ENCODE measurements at regions not wholly inside any gene's neighbourhood (a gene's known extent, or its start where the extent isn't known, plus 50 kb on each side); places are given as distances from the start of the nearest gene placed in this dataset.

GRCh38 chr4:58935332-58935731 lies 1825.1 kb upstream of the IGFBP7 start:
- no peak overlapping the region for H3K27ac ChIP-seq
- no peaks in the 10 kb centered on the region for H3K4me1 ChIP-seq (replicated peaks)
- no peak for DNase-seq (ENCODE audit: low read depth in 1 of 2, low spot score in 2 of 2)
- H3K36me3 ChIP-seq: no peaks in the 10 kb centered on the region
- no peak overlapping the region for H3K4me3 ChIP-seq
- H3K9me3 ChIP-seq (replicated peaks): 0 out of 2 replicates have a peak, but pooled peaks cover 3% of the 10 kb centered on the region
- H3K27me3 ChIP-seq (replicated peaks): no peaks in the 10 kb centered on the region

GRCh38 chr4:58936436-58936835 lies 1826.3 kb upstream of the IGFBP7 start:
- Histone ChIP-seq H3K9me3 (replicated peaks) (0 out of 2 replicates have a peak, but pooled peaks cover 3% of the 10 kb centered on the region), H3K36me3 (no peaks in the 10 kb centered on the region), H3K4me1 (replicated peaks) (no peaks in the 10 kb centered on the region), H3K27me3 (replicated peaks) (no peaks in the 10 kb centered on the region), H3K27ac (no peak overlapping the region), H3K4me3 (no peak overlapping the region)
- DNase-seq (ENCODE audit: low read depth in 1 of 2, low spot score in 2 of 2): no peak

GRCh38 chr4:58940167-58940566 lies 1830.0 kb upstream of the IGFBP7 start:
- no peaks in the 10 kb centered on the region for H3K36me3 ChIP-seq
- no peak overlapping the region for H3K4me3 ChIP-seq
- DNase-seq (ENCODE audit: low read depth in 1 of 2, low spot score in 2 of 2): no peak
- H3K4me1 ChIP-seq (replicated peaks): no peaks in the 10 kb centered on the region
- H3K27me3 ChIP-seq (replicated peaks): no peaks in the 10 kb centered on the region
- no peaks in the 10 kb centered on the region for H3K9me3 ChIP-seq (replicated peaks)
- no peak overlapping the region for H3K27ac ChIP-seq

- H3K4me3 ChIP-seq: no peak overlapping the region
- H3K36me3 ChIP-seq: no peaks in the 10 kb centered on the region
- no peak overlapping the region for H3K27ac ChIP-seq
- H3K4me1 ChIP-seq (replicated peaks): no peaks in the 10 kb centered on the region
- DNase-seq (ENCODE audit: low read depth in 1 of 2, low spot score in 2 of 2): no peak
- H3K27me3 ChIP-seq (replicated peaks): no peaks in the 10 kb centered on the region
- H3K9me3 ChIP-seq (replicated peaks): no peaks in the 10 kb centered on the region
These were observed 1831.1 kb upstream of the IGFBP7 start for GRCh38 chr4:58941286-58941685.

- H3K27me3 ChIP-seq (replicated peaks): no peaks in the 10 kb centered on the region
- no peak for DNase-seq (ENCODE audit: low read depth in 1 of 2, low spot score in 2 of 2)
These were observed 1843.4 kb upstream of the IGFBP7 start for GRCh38 chr4:58953575-58953974.

DNA sequence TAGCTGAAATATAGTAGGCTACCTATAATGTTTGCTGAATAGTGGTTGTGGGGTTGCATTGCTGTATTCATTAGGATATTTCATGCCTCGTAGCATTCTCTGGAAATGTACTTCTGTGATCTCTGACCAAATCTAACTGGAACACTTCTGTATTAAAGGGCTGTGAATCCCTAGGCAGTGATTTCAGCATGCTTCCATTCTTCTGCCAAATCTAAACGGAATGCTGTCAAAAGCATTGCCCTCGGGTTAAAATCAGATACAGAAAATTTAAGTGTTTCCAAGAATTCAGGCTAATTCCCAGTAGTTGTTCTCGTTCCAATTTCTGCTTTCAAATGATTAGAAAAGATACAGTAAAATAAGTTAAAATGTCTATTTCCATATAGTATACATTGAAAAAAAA lies 1847.5 kb upstream of the IGFBP7 start:
- H3K9me3 ChIP-seq (replicated peaks): no peaks in the 10 kb centered on the region
- no peak for DNase-seq (ENCODE audit: low read depth in 1 of 2, low spot score in 2 of 2)
- H3K27ac ChIP-seq: no peak overlapping the region
- no peaks in the 10 kb centered on the region for H3K4me1 ChIP-seq (replicated peaks)
- no peaks in the 10 kb centered on the region for H3K36me3 ChIP-seq
- H3K4me3 ChIP-seq: no peak overlapping the region
- no peaks in the 10 kb centered on the region for H3K27me3 ChIP-seq (replicated peaks)

More at GRCh38 chr4:58953575-58953974, 1843.4 kb upstream of the IGFBP7 start:
- Histone ChIP-seq H3K4me1 (replicated peaks) (no peaks in the 10 kb centered on the region), H3K4me3 (no peak overlapping the region), H3K9me3 (replicated peaks) (no peaks in the 10 kb centered on the region), H3K36me3 (no peaks in the 10 kb centered on the region), H3K27ac (no peak overlapping the region)

- Histone ChIP-seq H3K9me3 (replicated peaks) (no peaks in the 10 kb centered on the region), H3K4me3 (no peak overlapping the region), H3K27me3 (replicated peaks) (no peaks in the 10 kb centered on the region), H3K4me1 (replicated peaks) (no peaks in the 10 kb centered on the region), H3K36me3 (no peaks in the 10 kb centered on the region), H3K27ac (no peak overlapping the region)
- DNase-seq (ENCODE audit: low read depth in 1 of 2, low spot score in 2 of 2): no peak
These were observed 1851.1 kb upstream of the IGFBP7 start for GRCh38 chr4:58961283-58961682.

DNA sequence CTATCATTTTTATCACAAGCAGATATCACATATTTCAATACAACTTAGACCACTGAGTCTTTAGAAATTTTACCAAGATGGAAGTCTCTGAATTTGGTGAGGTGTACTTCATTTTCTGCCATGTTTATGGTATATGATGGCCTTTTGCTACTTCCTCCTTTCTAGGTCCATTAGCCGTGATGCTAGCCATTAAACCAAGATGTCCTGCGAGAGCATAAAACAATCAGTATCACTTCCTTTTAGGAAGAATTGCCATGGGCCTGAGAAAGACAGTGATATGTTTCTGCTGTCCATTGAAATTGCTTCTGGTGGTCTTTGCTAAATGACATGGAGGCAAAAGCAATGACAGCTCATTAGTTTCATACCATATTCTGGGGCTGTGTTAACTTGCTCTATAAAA lies 1851.7 kb upstream of the IGFBP7 start:
- H3K27ac ChIP-seq: no peak overlapping the region
- no peaks in the 10 kb centered on the region for H3K4me1 ChIP-seq (replicated peaks)
- no peaks in the 10 kb centered on the region for H3K27me3 ChIP-seq (replicated peaks)
- no peak overlapping the region for H3K4me3 ChIP-seq
- no peaks in the 10 kb centered on the region for H3K36me3 ChIP-seq
- no peaks in the 10 kb centered on the region for H3K9me3 ChIP-seq (replicated peaks)
- no peak for DNase-seq (ENCODE audit: low read depth in 1 of 2, low spot score in 2 of 2)

GRCh38 chr4:58962424-58962823 lies 1852.2 kb upstream of the IGFBP7 start:
- Histone ChIP-seq H3K27me3 (replicated peaks) (no peaks in the 10 kb centered on the region), H3K27ac (no peak overlapping the region), H3K4me3 (no peak overlapping the region), H3K36me3 (no peaks in the 10 kb centered on the region), H3K4me1 (replicated peaks) (no peaks in the 10 kb centered on the region), H3K9me3 (replicated peaks) (no peaks in the 10 kb centered on the region)
- DNase-seq (ENCODE audit: low read depth in 1 of 2, low spot score in 2 of 2): no peak

DNA sequence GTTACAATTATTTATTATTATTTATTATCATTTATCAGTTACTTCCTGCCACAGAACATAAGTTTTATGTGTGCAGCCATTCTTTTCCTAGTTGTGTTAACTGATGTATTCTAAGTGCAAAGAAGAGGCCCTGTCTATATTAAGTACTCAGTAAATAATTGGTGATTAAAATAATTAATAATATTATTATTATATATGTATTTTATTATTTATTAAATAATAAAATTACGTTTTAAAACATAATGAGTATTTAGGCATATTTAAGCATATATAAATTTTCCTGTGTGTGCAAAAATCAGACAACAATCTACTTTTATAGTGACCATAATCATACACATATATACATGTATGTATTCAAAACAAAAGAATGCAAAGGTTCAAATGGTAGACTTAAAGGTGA lies 1871.6 kb upstream of the IGFBP7 start:
- Histone ChIP-seq H3K27ac (no peak overlapping the region), H3K27me3 (replicated peaks) (no peaks in the 10 kb centered on the region), H3K9me3 (replicated peaks) (no peaks in the 10 kb centered on the region; the same call in 1 of the 2 replicates), H3K4me1 (replicated peaks) (no peaks in the 10 kb centered on the region), H3K4me3 (no peak overlapping the region), H3K36me3 (no peaks in the 10 kb centered on the region)
- DNase-seq (ENCODE audit: low read depth in 1 of 2, low spot score in 2 of 2): no peak

DNA sequence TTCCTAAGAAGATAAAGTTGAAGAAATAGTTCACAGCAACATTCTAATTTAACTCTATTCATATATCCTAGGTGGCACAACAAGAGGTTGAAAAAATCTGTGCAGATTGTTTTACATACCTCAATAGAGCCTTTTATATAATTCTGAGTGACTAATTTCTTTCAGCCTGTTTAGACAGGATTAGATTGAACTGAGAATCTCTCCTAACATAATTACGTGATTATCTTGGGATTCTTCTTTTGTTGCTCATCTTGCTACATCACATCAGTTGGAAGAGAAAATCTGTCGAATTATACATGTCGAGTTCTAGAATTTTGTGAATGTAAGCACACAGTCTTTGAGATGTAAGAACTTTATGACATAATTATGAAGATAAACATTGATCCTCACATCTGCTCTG lies 1873.7 kb upstream of the IGFBP7 start:
- Histone ChIP-seq H3K4me1 (replicated peaks) (no peaks in the 10 kb centered on the region), H3K36me3 (no peaks in the 10 kb centered on the region), H3K9me3 (replicated peaks) (no peaks in the 10 kb centered on the region; the same call in 1 of the 2 replicates), H3K27me3 (replicated peaks) (no peaks in the 10 kb centered on the region), H3K4me3 (no peak overlapping the region), H3K27ac (no peak overlapping the region)
- no peak for DNase-seq (ENCODE audit: low read depth in 1 of 2, low spot score in 2 of 2)

DNA sequence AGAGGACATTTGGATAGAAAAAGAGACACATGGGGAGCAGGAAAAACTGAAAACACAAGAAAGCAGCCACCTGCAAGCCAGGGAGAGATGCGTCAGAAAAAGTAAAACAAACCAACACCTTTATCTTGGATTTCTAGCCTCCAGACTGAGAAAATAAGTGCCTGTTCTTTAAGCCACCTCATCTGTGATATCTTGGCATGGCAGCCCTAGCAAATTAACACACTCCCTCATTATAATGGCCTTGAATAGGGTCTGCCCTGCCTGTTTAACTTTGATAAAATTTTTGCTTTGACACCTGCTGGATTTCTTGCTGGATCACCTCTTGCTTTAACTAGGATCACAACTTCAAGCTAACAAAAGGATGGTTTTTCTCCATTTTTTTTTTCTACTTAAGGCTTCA lies 1892.0 kb upstream of the IGFBP7 start:
- no peak overlapping the region for H3K27ac ChIP-seq
- no peaks in the 10 kb centered on the region for H3K4me1 ChIP-seq (replicated peaks)
- no peaks in the 10 kb centered on the region for H3K27me3 ChIP-seq (replicated peaks)
- H3K36me3 ChIP-seq: no peaks in the 10 kb centered on the region
- DNase-seq (ENCODE audit: low read depth in 1 of 2, low spot score in 2 of 2): no peak
- no peaks in the 10 kb centered on the region for H3K9me3 ChIP-seq (replicated peaks)
- H3K4me3 ChIP-seq: no peak overlapping the region

GRCh38 chr4:59024257-59024656 lies 1914.1 kb upstream of the IGFBP7 start:
- no peak overlapping the region for H3K4me3 ChIP-seq
- H3K9me3 ChIP-seq (replicated peaks): 0 out of 2 replicates have a peak, but pooled peaks cover 3% of the 10 kb centered on the region
- no peaks in the 10 kb centered on the region for H3K36me3 ChIP-seq
- no peaks in the 10 kb centered on the region for H3K27me3 ChIP-seq (replicated peaks)
- no peaks in the 10 kb centered on the region for H3K4me1 ChIP-seq (replicated peaks)
- H3K27ac ChIP-seq: no peak overlapping the region
- no peak for DNase-seq (ENCODE audit: low read depth in 1 of 2, low spot score in 2 of 2)

- H3K27me3 ChIP-seq (replicated peaks): no peaks in the 10 kb centered on the region
- no peak overlapping the region for H3K27ac ChIP-seq
- H3K4me1 ChIP-seq (replicated peaks): no peaks in the 10 kb centered on the region
- no peaks in the 10 kb centered on the region for H3K9me3 ChIP-seq (replicated peaks)
- no peak for DNase-seq (ENCODE audit: low read depth in 1 of 2, low spot score in 2 of 2)
- no peaks in the 10 kb centered on the region for H3K36me3 ChIP-seq
- H3K4me3 ChIP-seq: no peak overlapping the region
These were observed 1927.6 kb upstream of the IGFBP7 start for GRCh38 chr4:59037812-59038211.

- DNase-seq (ENCODE audit: low read depth in 1 of 2, low spot score in 2 of 2): no peak
- H3K4me3 ChIP-seq: no peak overlapping the region
- no peak overlapping the region for H3K27ac ChIP-seq
- no peaks in the 10 kb centered on the region for H3K36me3 ChIP-seq
- H3K9me3 ChIP-seq (replicated peaks): no peaks in the 10 kb centered on the region
- no peaks in the 10 kb centered on the region for H3K4me1 ChIP-seq (replicated peaks)
- H3K27me3 ChIP-seq (replicated peaks): no peaks in the 10 kb centered on the region
These were observed 1928.9 kb upstream of the IGFBP7 start for GRCh38 chr4:59039046-59039445.
